MM.1S (cell line): ENCODE measurements at regions not wholly inside any gene's neighbourhood (a gene's known extent, or its start where the extent isn't known, plus 50 kb on each side); places are given as distances from the start of the nearest gene placed in this dataset.

Experiments used
- DNase-seq: peaks from one replicate; pipeline ENCODE4 v3.0.0-alpha.2; 2015
- H2AFZ ChIP-seq: fragments of 300-600 bp; sonication (generic); 2 replicates; pipeline ENCODE4 v1.6.0; 2016; ENCODE audit warnings: antibody characterized with exemption, low read length
- H3F3A ChIP-seq: fragments of 300-600 bp; sonication (generic); 2 replicates; pipeline ENCODE4 v1.6.1; 2016; ENCODE audit warnings: mild to moderate bottlenecking, antibody characterized with exemption, low read length, moderate library complexity, mixed read lengths; ENCODE audit not compliant: insufficient read depth
- H3K27ac ChIP-seq: fragments of 300-600 bp; sonication (generic); 2 replicates; pipeline ENCODE4 v1.5.1; 2016; ENCODE audit warnings: mild to moderate bottlenecking, low read length
- H3K27me3 ChIP-seq: fragments of 300-600 bp; sonication (generic); replicated peaks from 2 replicates; pipeline ENCODE4 v1.6.0; 2016; ENCODE audit warnings: low read length; ENCODE audit not compliant: insufficient read depth
- H3K36me3 ChIP-seq: fragments of 300-600 bp; sonication (generic); replicated peaks from 2 replicates; pipeline ENCODE4 v1.6.1; 2016; ENCODE audit warnings: mild to moderate bottlenecking, low read length, mixed read lengths; ENCODE audit not compliant: insufficient read depth
- H3K4me1 ChIP-seq: fragments of 300-600 bp; sonication (generic); 2 replicates; pipeline ENCODE4 v1.6.1; 2016; ENCODE audit warnings: low read length, mixed read lengths
- H3K4me2 ChIP-seq: fragments of 300-600 bp; sonication (generic); 2 replicates; pipeline ENCODE4 v1.6.0; 2016; ENCODE audit warnings: low read depth, low read length
- H3K4me3 ChIP-seq: fragments of 300-600 bp; sonication (generic); 2 replicates; pipeline ENCODE4 v1.5.1; 2016; ENCODE audit warnings: low read length, mixed read lengths
- H3K79me2 ChIP-seq: fragments of 300-600 bp; sonication (generic); 2 replicates; pipeline ENCODE4 v1.6.1; 2016; ENCODE audit warnings: mixed run types, low read length, mixed read lengths
- H3K9ac ChIP-seq: fragments of 300-600 bp; sonication (generic); 2 replicates; pipeline ENCODE4 v1.6.1; 2016; ENCODE audit warnings: low read length, mixed read lengths
- H3K9me2 ChIP-seq: fragments of 300-600 bp; sonication (generic); replicated peaks from 2 replicates; pipeline ENCODE4 v1.6.1; 2016; ENCODE audit warnings: mild to moderate bottlenecking, low read length, mixed read lengths; ENCODE audit not compliant: insufficient read depth
- H3K9me3 ChIP-seq: fragments of 300-600 bp; sonication (generic); replicated peaks from 2 replicates; pipeline ENCODE4 v1.6.1; 2016; ENCODE audit warnings: mild to moderate bottlenecking, low read length, mixed read lengths; ENCODE audit not compliant: insufficient read depth
- H4K20me1 ChIP-seq: fragments of 300-600 bp; sonication (generic); 2 replicates; pipeline ENCODE4 v1.6.1; 2016; ENCODE audit warnings: mild to moderate bottlenecking, low read length, moderate library complexity, mixed read lengths; ENCODE audit not compliant: insufficient read depth
- CTCF ChIP-seq: fragments of 300-600 bp; sonication (generic); IDR thresholded peaks from 2 replicates; pipeline ENCODE4 v1.5.1; 2016; ENCODE audit warnings: antibody characterized with exemption, low read length, mixed read lengths
- EZH2 ChIP-seq: fragments of 300-600 bp; sonication (generic); optimal IDR thresholded peaks from 2 replicates; pipeline ENCODE3; 2017; ENCODE audit warnings: low read depth, mild to moderate bottlenecking, antibody characterized with exemption, low read length, mixed read lengths
- EZH2phosphoT487 ChIP-seq: fragments of 300-600 bp; sonication (generic); IDR thresholded peaks from 2 replicates; pipeline ENCODE4 v1.6.1; 2018; ENCODE audit warnings: antibody characterized with exemption, low read length

GRCh38 chr15:61736790-61737189 is 323.5 kb downstream of the VPS13C start:
- H3K27ac ChIP-seq, result no peak overlapping the region
- no peaks in the 10 kb centered on the region for H3K9me2 ChIP-seq
- no peak overlapping the region for H3K4me2 ChIP-seq
- no peaks in the 10 kb centered on the region for H3K9me3 ChIP-seq
- no peak overlapping the region for H2AFZ ChIP-seq
- H3K9ac ChIP-seq, result no peak overlapping the region
- H3F3A ChIP-seq, result no peaks in the 10 kb centered on the region
- H3K4me1 ChIP-seq, result no peaks in the 10 kb centered on the region
- TF ChIP-seq EZH2 (no peak), CTCF (no peak), EZH2phosphoT487 (no peak)
- H3K4me3 ChIP-seq, result no peak overlapping the region
- DNase-seq, result no peak
- H4K20me1 ChIP-seq, result no peaks in the 10 kb centered on the region
- H3K27me3 ChIP-seq, result no peaks in the 10 kb centered on the region
- no peaks in the 10 kb centered on the region for H3K36me3 ChIP-seq
- no peaks in the 10 kb centered on the region for H3K79me2 ChIP-seq

- no peaks in the 10 kb centered on the region for H3K9me3 ChIP-seq
- no peak for DNase-seq
- no peak for TF ChIP-seq EZH2phosphoT487
- TF ChIP-seq EZH2, result no peak
- no peak for TF ChIP-seq CTCF
- no peak overlapping the region for H3K4me2 ChIP-seq
- no peaks in the 10 kb centered on the region for H3K79me2 ChIP-seq
- no peak overlapping the region for H2AFZ ChIP-seq
- no peaks in the 10 kb centered on the region for H3K4me1 ChIP-seq
- no peaks in the 10 kb centered on the region for H3K27me3 ChIP-seq
- no peaks in the 10 kb centered on the region for H3F3A ChIP-seq
- H3K9me2 ChIP-seq, result no peaks in the 10 kb centered on the region
- H3K27ac ChIP-seq, result no peak overlapping the region
- no peak overlapping the region for H3K4me3 ChIP-seq
- no peaks in the 10 kb centered on the region for H4K20me1 ChIP-seq
- no peak overlapping the region for H3K9ac ChIP-seq
- H3K36me3 ChIP-seq, result no peaks in the 10 kb centered on the region
Observed at GRCh38 chr15:61731099-61731498, 329.1 kb downstream of the VPS13C start.

- TF ChIP-seq EZH2phosphoT487, result no peak
- no peak for TF ChIP-seq EZH2
- no peak for TF ChIP-seq CTCF
- Histone ChIP-seq H3K79me2 (no peaks in the 10 kb centered on the region), H3K9me3 (no peaks in the 10 kb centered on the region), H3K4me3 (no peak overlapping the region), H3F3A (no peaks in the 10 kb centered on the region), H3K9ac (no peak overlapping the region), H4K20me1 (no peaks in the 10 kb centered on the region), H3K27ac (no peak overlapping the region), H3K4me1 (no peaks in the 10 kb centered on the region), H3K9me2 (no peaks in the 10 kb centered on the region), H3K36me3 (no peaks in the 10 kb centered on the region), H3K27me3 (no peaks in the 10 kb centered on the region), H2AFZ (no peak overlapping the region), H3K4me2 (no peak overlapping the region)
- DNase-seq, result no peak
Observed at GRCh38 chr15:61729646-61730045, 330.6 kb downstream of the VPS13C start.
